ENCODE measurements at regions not wholly inside any gene's neighbourhood (a gene's known extent, or its start where the extent isn't known, plus 50 kb on each side); places are given as distances from the start of the nearest gene placed in this dataset.
A peak's percentile ranks its signal among the peaks of the same experiment; 100 is the strongest.

DNA sequence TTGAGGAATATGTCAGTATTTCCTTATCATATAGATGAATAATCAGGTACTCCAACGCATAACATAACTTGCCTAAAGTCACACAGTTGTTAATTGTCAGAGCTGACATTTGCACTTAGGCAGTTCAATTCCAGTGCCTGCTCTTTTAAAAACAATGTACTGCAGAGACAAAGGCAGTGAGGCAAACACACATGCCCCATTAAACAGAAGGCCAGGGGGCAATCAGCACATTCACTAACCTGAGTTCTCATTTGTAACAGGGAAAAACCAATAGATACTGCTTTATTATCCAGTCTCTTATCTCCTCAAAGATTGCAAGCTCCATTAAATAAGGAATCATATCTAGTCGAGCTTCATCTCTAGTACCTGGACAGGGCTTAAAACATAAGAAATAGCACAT, 1017.4 kb downstream of the SQOR start:
- no peak for TF ChIP-seq CTCF (IDR thresholded peaks at IDR 0.05; ENCODE audit: borderline replicate concordance, extremely low read depth, insufficient read depth)
- Histone ChIP-seq H3K27me3 (ENCODE audit: control insufficient read depth, insufficient read depth, low read length) (no peaks in the 10 kb centered on the region), H3K27ac (ENCODE audit: low read depth in 2 of 2, low read length in 2 of 2) (no peak overlapping the region), H3K9ac (ENCODE audit: low read length in 3 of 3) (no peak overlapping the region), H3K4me3 (ENCODE audit: low read length in 3 of 3) (no peak overlapping the region), H3K4me1 (ENCODE audit: control insufficient read depth in 2 of 3, insufficient read depth in 2 of 3, low read depth in 1 of 3, low read length in 3 of 3) (no peaks in the 10 kb centered on the region), H3K36me3 (ENCODE audit: control insufficient read depth in 2 of 3, insufficient read depth in 3 of 3, low read length in 3 of 3) (no peaks in the 10 kb centered on the region), H3K9me3 (ENCODE audit: control insufficient read depth in 2 of 3, insufficient read depth in 1 of 3, low read length in 3 of 3) (no peaks in the 10 kb centered on the region)
- no peak for FAIRE-seq
- intact Hi-C loops (cut with DNase I): no loop called here
- peak in 4 of 5 donors; percentile 41 to 68 (median 66) for DNase-seq

GRCh38 chr15:46654993-46655392, 1020.2 kb downstream of the SQOR start:
- no peaks in the 10 kb centered on the region for H3K9me3 ChIP-seq (ENCODE audit: control insufficient read depth in 2 of 3, insufficient read depth in 1 of 3, low read length in 3 of 3)
- no peaks in the 10 kb centered on the region for H3K27me3 ChIP-seq (ENCODE audit: control insufficient read depth, insufficient read depth, low read length)
- DNase-seq: no peak
- no peaks in the 10 kb centered on the region for H3K4me1 ChIP-seq (ENCODE audit: control insufficient read depth in 2 of 3, insufficient read depth in 2 of 3, low read depth in 1 of 3, low read length in 3 of 3)
- H3K36me3 ChIP-seq (ENCODE audit: control insufficient read depth in 2 of 3, insufficient read depth in 3 of 3, low read length in 3 of 3): no peaks in the 10 kb centered on the region
- no peak for TF ChIP-seq CTCF (IDR thresholded peaks at IDR 0.05; ENCODE audit: borderline replicate concordance, extremely low read depth, insufficient read depth)
- H3K27ac ChIP-seq (ENCODE audit: low read depth in 2 of 2, low read length in 2 of 2): no peak overlapping the region
- peak; percentile 13 for FAIRE-seq
- H3K4me3 ChIP-seq (ENCODE audit: low read length in 3 of 3): no peak overlapping the region
- intact Hi-C loops (cut with DNase I): no loop called here
- H3K9ac ChIP-seq (ENCODE audit: low read length in 3 of 3): no peak overlapping the region

DNA sequence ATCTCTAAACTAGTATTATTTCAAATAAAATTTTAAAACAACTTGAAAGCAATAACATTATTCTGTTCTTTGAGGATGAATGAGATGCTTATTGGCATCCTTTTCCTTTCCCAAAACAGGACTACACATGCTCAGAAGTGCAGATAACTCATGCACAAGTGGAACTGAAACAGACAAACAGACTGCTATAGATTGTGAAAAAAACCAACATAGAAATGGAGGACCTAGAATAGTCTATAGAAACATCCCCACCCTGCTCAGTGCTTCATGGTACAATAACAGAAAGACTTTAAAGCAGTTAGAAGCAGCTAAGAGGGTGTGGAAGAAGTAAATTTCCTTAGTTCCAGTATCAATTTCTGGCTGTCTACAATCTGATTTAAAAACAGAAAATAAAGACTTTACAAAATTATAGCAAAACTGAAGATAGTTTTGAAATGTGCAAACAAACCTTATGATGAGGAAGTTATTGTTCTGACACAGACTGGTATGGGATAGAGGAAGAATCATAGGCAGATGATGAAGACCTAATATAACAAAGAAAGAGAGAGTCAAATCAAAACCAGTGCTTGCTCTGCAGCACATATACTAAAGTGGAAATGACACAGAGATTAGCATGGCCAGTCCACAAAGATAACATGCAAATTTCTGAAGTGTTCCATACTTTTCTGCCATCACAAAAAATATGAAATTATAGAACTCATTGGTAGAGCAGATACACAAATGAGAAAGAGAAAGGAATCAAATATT, 1025.4 kb downstream of the SQOR start:
- TF ChIP-seq CTCF (IDR thresholded peaks at IDR 0.05; ENCODE audit: borderline replicate concordance, extremely low read depth, insufficient read depth): no peak
- intact Hi-C loops (cut with DNase I): no loop called here
- Histone ChIP-seq H3K27ac (ENCODE audit: low read depth in 2 of 2, low read length in 2 of 2) (no peak overlapping the region), H3K36me3 (ENCODE audit: control insufficient read depth in 2 of 3, insufficient read depth in 3 of 3, low read length in 3 of 3) (no peaks in the 10 kb centered on the region), H3K4me3 (ENCODE audit: low read length in 3 of 3) (no peak overlapping the region), H3K9me3 (ENCODE audit: control insufficient read depth in 2 of 3, insufficient read depth in 1 of 3, low read length in 3 of 3) (no peaks in the 10 kb centered on the region), H3K4me1 (ENCODE audit: control insufficient read depth in 2 of 3, insufficient read depth in 2 of 3, low read depth in 1 of 3, low read length in 3 of 3) (no peaks in the 10 kb centered on the region), H3K27me3 (ENCODE audit: control insufficient read depth, insufficient read depth, low read length) (no peaks in the 10 kb centered on the region), H3K9ac (ENCODE audit: low read length in 3 of 3) (no peak overlapping the region)
- no peak for FAIRE-seq
- DNase-seq: no peak

DNA sequence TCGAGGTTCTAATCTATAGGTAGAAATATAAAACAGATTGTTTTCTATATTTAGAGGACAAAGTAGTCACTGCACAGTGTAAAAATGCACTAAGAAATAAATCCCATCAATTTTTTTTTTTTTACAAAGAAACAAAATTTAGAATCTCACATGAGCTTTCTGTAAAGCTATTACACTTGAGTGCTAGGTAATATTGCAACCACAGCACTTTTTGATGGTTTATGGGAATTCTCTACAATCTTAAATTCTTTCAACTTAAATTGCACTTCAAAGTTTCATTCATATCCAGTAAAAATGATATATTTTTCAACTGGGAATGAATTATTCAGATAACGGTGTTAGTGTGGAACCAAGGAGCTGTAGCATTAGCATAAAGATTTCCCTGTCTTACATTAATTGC, 1035.4 kb downstream of the SQOR start:
- Histone ChIP-seq H3K4me1 (ENCODE audit: control insufficient read depth in 2 of 3, insufficient read depth in 2 of 3, low read depth in 1 of 3, low read length in 3 of 3) (no peaks in the 10 kb centered on the region), H3K36me3 (ENCODE audit: control insufficient read depth in 2 of 3, insufficient read depth in 3 of 3, low read length in 3 of 3) (no peaks in the 10 kb centered on the region), H3K9me3 (ENCODE audit: control insufficient read depth in 2 of 3, insufficient read depth in 1 of 3, low read length in 3 of 3) (no peaks in the 10 kb centered on the region), H3K4me3 (ENCODE audit: low read length in 3 of 3) (no peak overlapping the region), H3K27me3 (ENCODE audit: control insufficient read depth, insufficient read depth, low read length) (no peaks in the 10 kb centered on the region), H3K27ac (ENCODE audit: low read depth in 2 of 2, low read length in 2 of 2) (no peak overlapping the region), H3K9ac (ENCODE audit: low read length in 3 of 3) (no peak overlapping the region)
- no peak for DNase-seq
- intact Hi-C loops (cut with DNase I): no loop called here
- FAIRE-seq: no peak
- no peak for TF ChIP-seq CTCF (IDR thresholded peaks at IDR 0.05; ENCODE audit: borderline replicate concordance, extremely low read depth, insufficient read depth)
